GM13977 (cell line): ENCODE measurements at regions not wholly inside any gene's neighbourhood (a gene's known extent, or its start where the extent isn't known, plus 50 kb on each side); places are given as distances from the start of the nearest gene placed in this dataset.

Experiments used
- DNase-seq: peaks from one replicate; pipeline ENCODE4 v3.0.0; 2012; ENCODE audit warnings: low spot score
- CTCF ChIP-seq: IDR thresholded peaks from 2 replicates; pipeline ENCODE4 v1.5.1; 2012; ENCODE audit warnings: mild to moderate bottlenecking, control low read depth; ENCODE audit not compliant: insufficient read depth; ENCODE audit errors: extremely low read depth, missing control alignments
- in situ Hi-C: fragments of 300-500 bp; cut with MboI; formaldehyde crosslinking; loops from one replicate; pipeline ENCODE4 v1.12.0; 2022; ENCODE audit warnings: low sequenced_read_pairs, low pct_unique_long_range_greater_than_20kb, mixed read lengths, inconsistent platforms; ENCODE audit not compliant: unreplicated experiment

- in situ Hi-C loops = no loop called here
- DNase-seq = no peak
- TF ChIP-seq CTCF = no peak
These were observed 775.4 kb upstream of the CDH2 start for GRCh38 chr18:28952339-28952738.

DNA sequence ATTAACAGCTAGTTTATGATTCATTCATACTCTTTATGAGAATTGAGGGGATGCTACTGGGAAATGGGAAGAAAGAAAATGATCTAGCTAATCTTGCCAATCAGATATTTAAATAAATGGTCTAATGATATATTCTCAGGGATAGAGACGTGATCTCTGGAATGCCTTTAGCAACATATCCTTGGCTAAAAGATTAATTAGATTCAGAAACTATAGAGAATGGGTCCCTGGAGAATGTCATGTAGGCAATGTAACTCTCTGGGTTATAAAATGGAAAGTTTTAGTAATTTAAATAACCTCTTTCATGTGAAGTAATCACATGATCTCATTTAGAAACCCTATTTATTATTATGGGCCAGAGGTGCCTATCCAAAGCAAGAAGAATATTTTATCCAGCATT, 771.0 kb upstream of the CDH2 start:
- in situ Hi-C loops = no loop called here
- TF ChIP-seq CTCF = no peak

GRCh38 chr18:28946471-28946870, 769.5 kb upstream of the CDH2 start:
- no peak for DNase-seq
- in situ Hi-C loops = no loop called here
- TF ChIP-seq CTCF = no peak

More for the DNA sequence above, 771.0 kb upstream of the CDH2 start:
- DNase-seq = no peak

DNA sequence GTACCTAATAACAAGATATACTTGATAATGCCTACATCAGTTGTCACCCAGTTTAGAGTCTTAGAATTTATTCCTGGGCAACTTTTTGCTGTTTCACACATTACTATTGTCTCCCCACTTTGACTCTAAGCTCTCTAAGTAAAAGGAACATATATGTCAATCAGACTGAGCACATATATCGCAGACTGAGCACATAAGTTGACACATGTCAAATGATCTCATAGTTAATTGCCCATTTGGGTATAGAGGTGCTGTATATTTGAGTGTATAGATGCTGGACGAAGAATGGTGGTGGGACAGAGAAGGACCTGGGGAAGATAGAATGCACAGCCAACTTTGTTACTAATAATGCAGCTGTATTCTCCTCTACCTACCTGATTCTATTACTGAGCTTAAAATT, 746.0 kb upstream of the CDH2 start:
- in situ Hi-C loops = no loop called here
- no peak for TF ChIP-seq CTCF
- no peak for DNase-seq

GRCh38 chr18:28916456-28916855, 739.5 kb upstream of the CDH2 start:
- no peak for TF ChIP-seq CTCF
- in situ Hi-C loops = no loop called here
- DNase-seq = no peak

DNA sequence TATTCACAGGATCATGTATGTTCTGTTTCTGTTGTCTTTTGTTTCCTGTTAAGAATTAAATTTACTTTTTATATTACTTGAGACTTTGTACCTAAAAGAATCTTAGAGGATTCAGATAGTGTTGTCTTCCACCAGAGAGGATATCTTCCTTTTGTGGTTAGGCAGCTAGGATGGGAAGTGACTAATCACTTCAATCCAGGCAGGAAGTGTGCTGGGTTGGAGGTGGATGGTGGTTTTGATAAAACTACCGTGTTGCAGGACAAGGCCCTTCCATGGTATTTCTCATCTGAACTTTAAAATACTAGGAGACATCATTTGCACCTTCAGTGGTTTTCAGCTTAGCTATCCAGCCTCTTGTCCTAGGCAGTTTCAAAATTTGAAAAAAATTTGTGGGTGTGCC, 728.6 kb upstream of the CDH2 start:
- TF ChIP-seq CTCF = no peak
- no peak for DNase-seq
- in situ Hi-C loops = no loop called here

- in situ Hi-C loops = no loop called here
- no peak for TF ChIP-seq CTCF
- no peak for DNase-seq
These were observed 727.9 kb upstream of the CDH2 start for GRCh38 chr18:28904789-28905364.
